Transverse colon (tissue), 4 donors: ENCODE measurements at regions not wholly inside any gene's neighbourhood (a gene's known extent, or its start where the extent isn't known, plus 50 kb on each side); places are given as distances from the start of the nearest gene placed in this dataset.

ENCODE experiments used
- DNase-seq: peaks from one replicate; pipeline ENCODE4 v3.0.0-alpha.2; 2019
- H3K27ac ChIP-seq, 4 donors: fragments of 200-600 bp; sonication (generic); 2 replicates each; pipeline ENCODE4 v1.5.1; 2016 to 2018; ENCODE audit warnings: inconsistent platforms in 4 of 4
- H3K27me3 ChIP-seq: fragments of 200-600 bp; sonication (generic); 2 replicates; pipeline ENCODE4 v1.5.1; 2017; ENCODE audit warnings: inconsistent platforms
- H3K36me3 ChIP-seq, 4 donors: fragments of 200-600 bp; sonication (generic); 2 replicates each; pipeline ENCODE4 v1.5.1; 2017 to 2019; ENCODE audit warnings: inconsistent platforms in 4 of 4
- H3K4me1 ChIP-seq, 4 donors: fragments of 200-600 bp; sonication (generic); 2 replicates each; pipeline ENCODE4 v1.5.1; 2017 to 2020; ENCODE audit warnings: inconsistent platforms in 4 of 4
- H3K4me3 ChIP-seq, 4 donors: fragments of 200-600 bp; sonication (generic); 1 replicate in 1 of 4; 2 replicates in 3 of 4; pipeline versions ENCODE4 v1.5.1 to v1.6.1; 2017 to 2019; ENCODE audit warnings: inconsistent platforms in 4 of 4
- H3K9me3 ChIP-seq, 2 donors: fragments of 200-600 bp; sonication (generic); 2 replicates each; pipeline ENCODE4 v1.5.1; 2017 to 2019; ENCODE audit warnings: inconsistent platforms in 2 of 2
- CTCF ChIP-seq, 5 experiments: fragments of 200-600 bp in 3 of 5; fragments of 450-650 bp in 2 of 5; sonication (generic) in 3 of 5; IDR thresholded peaks; 1 replicate in 2 of 5; 2 replicates in 3 of 5; pipeline ENCODE4 v1.5.1; 2016 to 2017; ENCODE audit warnings: antibody characterized with exemption in 5 of 5, inconsistent platforms in 3 of 5, mild to moderate bottlenecking in 2 of 5, moderate library complexity in 1 of 5
- EP300 ChIP-seq: sonication (generic); formaldehyde crosslinking; IDR thresholded peaks from one replicate; pipeline ENCODE4 v1.6.1; 2017; ENCODE audit warnings: antibody characterized with exemption, low read depth
- POLR2A ChIP-seq: fragments of 450-650 bp; IDR thresholded peaks from one replicate; pipeline ENCODE4 v1.6.1; 2016; ENCODE audit warnings: antibody characterized with exemption, mild to moderate bottlenecking, moderate library complexity
- POLR2AphosphoS5 ChIP-seq, 3 donors: sonication (generic); formaldehyde crosslinking; IDR thresholded peaks; one replicate each; pipeline ENCODE4 v1.6.1; 2016; ENCODE audit warnings: antibody characterized with exemption in 3 of 3
- WGBS, 2 donors: methylation state at CpG; one replicate each; pipeline ENCODE4 v1.1.5; 2018; ENCODE audit warnings: low coverage in 1 of 2; 5-methylcytosine and 5-hydroxymethylcytosine counted together
- in situ Hi-C, 4 donors: fragments of 200-750 bp; cut with MboI; loops; one replicate each; pipeline versions ENCODE4 v1.15.0 to v1.15.1; 2017; ENCODE audit warnings: low sequenced_read_pairs in 3 of 4, low pct_ligation_motif_present in 1 of 4, low pct_unique_long_range_greater_than_20kb in 1 of 4
- intact Hi-C: fragments of 100-400 bp; cut with DNase I; formaldehyde crosslinking; loops from one replicate; pipeline ENCODE4 v1.15.1; 2023; ENCODE audit warnings: low total_unique reads

GRCh38 chr2:6674381-6674780 lies 191.3 kb downstream of the CMPK2 start:
- WGBS, 2 donors, result 58 to 75% methylated on average over 3 of the region's 3 CpGs
- H3K27me3 ChIP-seq, result no peaks in the 10 kb centered on the region
- DNase-seq, result no peak
- in situ Hi-C loops (no loop called here), intact Hi-C loops (no loop called here)
- no peaks in the 10 kb centered on the region for H3K36me3 ChIP-seq
- TF ChIP-seq CTCF (IDR thresholded peaks at IDR 0.05), result no peak
- TF ChIP-seq EP300, result no peak
- no peak for TF ChIP-seq POLR2AphosphoS5 (IDR thresholded peaks at IDR 0.05)
- TF ChIP-seq POLR2A, result no peak
- no peaks in the 10 kb centered on the region for H3K4me1 ChIP-seq
- no peak overlapping the region for H3K4me3 ChIP-seq
- H3K9me3 ChIP-seq, result no peaks in the 10 kb centered on the region
- no peak overlapping the region for H3K27ac ChIP-seq

GRCh38 chr2:6675791-6676190 lies 189.9 kb downstream of the CMPK2 start:
- WGBS, 2 donors, result 55 to 86% methylated on average over 2 to 5 of the region's 5 CpGs
- H3K4me3 ChIP-seq, result no peak overlapping the region
- in situ Hi-C loops (no loop called here), intact Hi-C loops (no loop called here)
- no peaks in the 10 kb centered on the region for H3K27me3 ChIP-seq
- no peak for DNase-seq
- H3K27ac ChIP-seq, result no peak overlapping the region
- H3K36me3 ChIP-seq, result no peaks in the 10 kb centered on the region
- H3K4me1 ChIP-seq, result no peaks in the 10 kb centered on the region
- TF ChIP-seq EP300, result no peak
- no peak for TF ChIP-seq CTCF (IDR thresholded peaks at IDR 0.05)
- no peak for TF ChIP-seq POLR2AphosphoS5 (IDR thresholded peaks at IDR 0.05)
- TF ChIP-seq POLR2A, result no peak
- H3K9me3 ChIP-seq, result no peaks in the 10 kb centered on the region

DNA sequence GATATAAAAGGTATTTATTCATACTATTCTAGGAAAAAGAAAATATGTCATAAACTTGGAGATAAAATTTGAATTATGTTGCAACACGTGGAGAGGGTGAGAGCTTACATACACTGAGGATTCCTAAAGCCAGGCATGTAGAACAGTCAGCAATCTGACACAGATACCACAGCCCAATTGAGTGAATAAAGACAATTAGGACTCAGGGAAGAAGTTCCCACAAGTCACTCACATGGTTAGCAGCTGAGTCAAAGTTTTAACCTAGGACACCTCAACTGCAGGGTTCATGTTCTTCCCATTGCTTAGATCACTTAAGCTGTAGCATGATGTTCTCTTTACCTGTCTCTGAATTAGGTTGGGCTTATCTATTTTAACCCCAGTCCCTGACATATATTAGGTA lies 189.5 kb downstream of the CMPK2 start:
- in situ Hi-C loops, result no loop called here
- Histone ChIP-seq H3K4me1 (no peaks in the 10 kb centered on the region), H3K36me3 (no peaks in the 10 kb centered on the region), H3K27ac (no peak overlapping the region), H3K27me3 (no peaks in the 10 kb centered on the region), H3K9me3 (no peaks in the 10 kb centered on the region), H3K4me3 (no peak overlapping the region)
- 30 to 36% methylated on average over 1 of the region's 1 CpG for WGBS, 2 donors
- intact Hi-C loops, result no loop called here
- TF ChIP-seq POLR2AphosphoS5 (IDR thresholded peaks at IDR 0.05) (no peak), POLR2A (no peak), EP300 (no peak), CTCF (IDR thresholded peaks at IDR 0.05) (no peak)
- DNase-seq, result no peak

DNA sequence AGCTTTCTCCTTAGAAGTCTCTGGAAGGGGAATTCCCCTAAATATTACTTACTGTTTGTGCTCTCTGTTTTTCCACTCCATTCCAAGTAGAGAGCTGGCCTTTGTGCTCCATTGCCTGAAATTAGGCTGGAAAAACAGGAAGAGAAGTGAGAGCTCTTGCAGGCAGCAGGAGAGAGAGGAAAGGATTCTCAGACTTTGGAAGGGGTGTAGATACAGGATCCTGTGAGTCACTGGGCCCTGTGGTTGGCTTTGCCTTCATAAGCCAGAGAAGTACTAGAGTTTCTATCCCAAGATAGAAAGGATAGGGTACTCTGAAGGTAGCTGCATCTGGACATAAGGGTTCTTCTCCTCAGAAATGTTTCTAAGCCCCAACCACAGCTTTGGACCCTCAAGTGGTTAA lies 188.9 kb downstream of the CMPK2 start:
- no peaks in the 10 kb centered on the region for H3K4me1 ChIP-seq
- intact Hi-C loops (no loop called here), in situ Hi-C loops (no loop called here)
- H3K9me3 ChIP-seq, result no peaks in the 10 kb centered on the region
- DNase-seq, result no peak
- no peaks in the 10 kb centered on the region for H3K27me3 ChIP-seq
- TF ChIP-seq EP300 (no peak), POLR2AphosphoS5 (IDR thresholded peaks at IDR 0.05) (no peak), POLR2A (no peak), CTCF (IDR thresholded peaks at IDR 0.05) (no peak)
- no peaks in the 10 kb centered on the region for H3K36me3 ChIP-seq
- no peak overlapping the region for H3K4me3 ChIP-seq
- no peak overlapping the region for H3K27ac ChIP-seq
